ENCODE measurements at regions not wholly inside any gene's neighbourhood (a gene's known extent, or its start where the extent isn't known, plus 50 kb on each side); places are given as distances from the start of the nearest gene placed in this dataset.

- Histone ChIP-seq H3K9me3 (ENCODE audit: low read length) (no peaks in the 10 kb centered on the region), H4K20me1 (ENCODE audit: insufficient read depth, low read length) (no peaks in the 10 kb centered on the region), H3K4me2 (ENCODE audit: low read length) (no peak overlapping the region), H3K27ac (ENCODE audit: low read depth, low read length, poor library complexity, severe bottlenecking) (no peak overlapping the region), H3K9ac (ENCODE audit: low read length) (no peak overlapping the region), H3K36me3 (ENCODE audit: insufficient read depth, low read length) (no peaks in the 10 kb centered on the region), H3K4me1 (ENCODE audit: insufficient read depth, low read length, severe bottlenecking) (no peaks in the 10 kb centered on the region), H3K27me3 (ENCODE audit: insufficient read depth, low read length) (no peaks in the 10 kb centered on the region), H2AFZ (ENCODE audit: low read length) (no peak overlapping the region), H3K79me2 (ENCODE audit: insufficient read depth, low read length) (no peaks in the 10 kb centered on the region), H3K9me2 (ENCODE audit: low read depth, low read length) (no peaks in the 10 kb centered on the region), H3F3A (ENCODE audit: insufficient read depth, low read length) (no peaks in the 10 kb centered on the region), H3K4me3 (ENCODE audit: low read depth, low read length, poor library complexity, severe bottlenecking) (no peak overlapping the region)
- no peak for TF ChIP-seq EZH2 (IDR thresholded peaks at IDR 0.05; ENCODE audit: borderline replicate concordance, low read length)
- TF ChIP-seq CTCF (IDR thresholded peaks at IDR 0.05; ENCODE audit: low read length), result no peak
These were observed 293.3 kb upstream of the PARD3B start for GRCh38 chr2:204251998-204252376.

GRCh38 chr2:204255071-204255470 is 290.2 kb upstream of the PARD3B start:
- Histone ChIP-seq H3K27me3 (ENCODE audit: insufficient read depth, low read length) (no peaks in the 10 kb centered on the region), H3K79me2 (ENCODE audit: insufficient read depth, low read length) (no peaks in the 10 kb centered on the region), H3K27ac (ENCODE audit: low read depth, low read length, poor library complexity, severe bottlenecking) (no peak overlapping the region), H4K20me1 (ENCODE audit: insufficient read depth, low read length) (no peaks in the 10 kb centered on the region), H3K4me3 (ENCODE audit: low read depth, low read length, poor library complexity, severe bottlenecking) (no peak overlapping the region), H3K4me2 (ENCODE audit: low read length) (no peak overlapping the region), H3K4me1 (ENCODE audit: insufficient read depth, low read length, severe bottlenecking) (no peaks in the 10 kb centered on the region), H3K9me3 (ENCODE audit: low read length) (no peaks in the 10 kb centered on the region), H3K36me3 (ENCODE audit: insufficient read depth, low read length) (no peaks in the 10 kb centered on the region), H2AFZ (ENCODE audit: low read length) (no peak overlapping the region), H3F3A (ENCODE audit: insufficient read depth, low read length) (no peaks in the 10 kb centered on the region), H3K9ac (ENCODE audit: low read length) (no peak overlapping the region), H3K9me2 (ENCODE audit: low read depth, low read length) (no peaks in the 10 kb centered on the region)
- no peak for TF ChIP-seq CTCF (IDR thresholded peaks at IDR 0.05; ENCODE audit: low read length)
- TF ChIP-seq EZH2 (IDR thresholded peaks at IDR 0.05; ENCODE audit: borderline replicate concordance, low read length), result no peak

GRCh38 chr2:204255526-204255925 is 289.7 kb upstream of the PARD3B start:
- Histone ChIP-seq H3K27me3 (ENCODE audit: insufficient read depth, low read length) (no peaks in the 10 kb centered on the region), H3K9me3 (ENCODE audit: low read length) (no peaks in the 10 kb centered on the region), H3K9ac (ENCODE audit: low read length) (no peak overlapping the region), H3K36me3 (ENCODE audit: insufficient read depth, low read length) (no peaks in the 10 kb centered on the region), H3K27ac (ENCODE audit: low read depth, low read length, poor library complexity, severe bottlenecking) (no peak overlapping the region), H3K9me2 (ENCODE audit: low read depth, low read length) (no peaks in the 10 kb centered on the region), H3K79me2 (ENCODE audit: insufficient read depth, low read length) (no peaks in the 10 kb centered on the region), H3F3A (ENCODE audit: insufficient read depth, low read length) (no peaks in the 10 kb centered on the region), H3K4me1 (ENCODE audit: insufficient read depth, low read length, severe bottlenecking) (no peaks in the 10 kb centered on the region), H3K4me3 (ENCODE audit: low read depth, low read length, poor library complexity, severe bottlenecking) (no peak overlapping the region), H3K4me2 (ENCODE audit: low read length) (no peak overlapping the region), H2AFZ (ENCODE audit: low read length) (no peak overlapping the region), H4K20me1 (ENCODE audit: insufficient read depth, low read length) (no peaks in the 10 kb centered on the region)
- no peak for TF ChIP-seq CTCF (IDR thresholded peaks at IDR 0.05; ENCODE audit: low read length)
- TF ChIP-seq EZH2 (IDR thresholded peaks at IDR 0.05; ENCODE audit: borderline replicate concordance, low read length), result no peak
